Natural killer cell (primary cell): ENCODE measurements at regions not wholly inside any gene's neighbourhood (a gene's known extent, or its start where the extent isn't known, plus 50 kb on each side); places are given as distances from the start of the nearest gene placed in this dataset.

ENCODE experiments used
- ATAC-seq, 3 donors: fragments of 150-1000 bp in 2 of 3; fragments of 200-7000 bp in 1 of 3; cut with Tn5 transposase; 1 replicate in 1 of 3; 2 replicates in 2 of 3; pipeline ENCODE4 v1.10.0; 2021; ENCODE audit warnings: mild to moderate bottlenecking in 2 of 3, moderate library complexity in 2 of 3
- DNase-seq, 2 donors: peaks; one replicate each; pipeline versions ENCODE4 v3.0.0 to v3.0.0-alpha.2; 2013 to 2021; ENCODE audit warnings: mixed read lengths in 1 of 2
- H3K27ac ChIP-seq: one replicate; pipeline ENCODE4 v1.5.1; 2013; ENCODE audit warnings: mild to moderate bottlenecking, low read length
- H3K27me3 ChIP-seq: one replicate; pipeline ENCODE4 v1.6.1; 2013; ENCODE audit warnings: low read length; ENCODE audit not compliant: control insufficient read depth, insufficient read depth
- H3K36me3 ChIP-seq: one replicate; pipeline ENCODE4 v1.6.1; 2013; ENCODE audit warnings: low read length; ENCODE audit not compliant: control insufficient read depth, insufficient read depth
- H3K4me1 ChIP-seq: one replicate; pipeline ENCODE4 v1.6.1; 2013; ENCODE audit warnings: low read length; ENCODE audit not compliant: control insufficient read depth, insufficient read depth
- H3K4me3 ChIP-seq: one replicate; pipeline ENCODE4 v1.5.1; 2013; ENCODE audit warnings: low read length
- H3K9me3 ChIP-seq: one replicate; pipeline ENCODE4 v1.6.1; 2013; ENCODE audit warnings: low read length; ENCODE audit not compliant: control insufficient read depth, insufficient read depth
- H3K27ac Mint-ChIP-seq, 2 donors: one replicate each; pipeline ENCODE4 v1.8.0; 2022; ENCODE audit warnings: mild to moderate bottlenecking in 2 of 2, mixed read lengths in 2 of 2, moderate library complexity in 1 of 2
- H3K27me3 Mint-ChIP-seq, 2 donors: one replicate each; pipeline ENCODE4 v1.8.0; 2022; ENCODE audit warnings: low read depth in 2 of 2, mixed read lengths in 2 of 2
- H3K36me3 Mint-ChIP-seq: one replicate; pipeline ENCODE4 v1.8.0; 2022; ENCODE audit warnings: mixed read lengths
- H3K4me1 Mint-ChIP-seq, 2 donors: one replicate each; pipeline ENCODE4 v1.8.0; 2022; ENCODE audit warnings: mixed read lengths in 2 of 2
- H3K4me3 Mint-ChIP-seq: one replicate; pipeline ENCODE4 v1.8.0; 2022; ENCODE audit warnings: mild to moderate bottlenecking, moderate library complexity, mixed read lengths
- H3K9me3 Mint-ChIP-seq, 2 donors: one replicate each; pipeline ENCODE4 v1.8.0; 2022; ENCODE audit warnings: mixed read lengths in 2 of 2
- CTCF ChIP-seq: fragments of 200-600 bp; IDR thresholded peaks from one replicate; pipeline ENCODE4 v1.8.0; 2022; ENCODE audit warnings: antibody characterized with exemption
- WGBS: methylation state at CpG from one replicate; pipeline ENCODE4 v1.1.7; 2013; ENCODE audit warnings: missing lambda C conversion rate; ENCODE audit not compliant: insufficient coverage; 5-methylcytosine and 5-hydroxymethylcytosine counted together
- intact Hi-C: fragments of 100-400 bp; cut with micrococcal nuclease; formaldehyde crosslinking; loops from one replicate; pipeline ENCODE4 v1.14.2; 2022

- H3K4me1 ChIP-seq, result no peaks in the 10 kb centered on the region
- Mint-ChIP-seq H3K27ac (no peak overlapping the region), H3K36me3 (no peaks in the 10 kb centered on the region), H3K27me3 (no peaks in the 10 kb centered on the region), H3K9me3 (no peaks in the 10 kb centered on the region), H3K4me1 (no peaks in the 10 kb centered on the region), H3K4me3 (no peak overlapping the region)
- H3K36me3 ChIP-seq, result no peaks in the 10 kb centered on the region
- no peaks in the 10 kb centered on the region for H3K9me3 ChIP-seq
- no peak overlapping the region for H3K4me3 ChIP-seq
- 95% methylated on average over 9 of the region's 9 CpGs for WGBS
- ATAC-seq (no peak), DNase-seq (no peak)
- no peak for TF ChIP-seq CTCF
- intact Hi-C loops, result no loop called here
- no peak overlapping the region for H3K27ac ChIP-seq
- H3K27me3 ChIP-seq, result no peaks in the 10 kb centered on the region
Observed at GRCh38 chr15:62722237-62722636, 320.3 kb upstream of the TPM1 start.

GRCh38 chr15:62726461-62726860 lies 316.1 kb upstream of the TPM1 start:
- H3K27me3 Mint-ChIP-seq, result peaks cover 0 to 14% of the 10 kb centered on the region in 2 donors
- Histone ChIP-seq H3K36me3 (no peaks in the 10 kb centered on the region), H3K27me3 (no peaks in the 10 kb centered on the region), H3K27ac (no peak overlapping the region), H3K9me3 (no peaks in the 10 kb centered on the region), H3K4me3 (no peak overlapping the region), H3K4me1 (no peaks in the 10 kb centered on the region)
- DNase-seq (no peak), ATAC-seq (no peak)
- H3K36me3 Mint-ChIP-seq, result no peaks in the 10 kb centered on the region
- intact Hi-C loops, result no loop called here
- no peaks in the 10 kb centered on the region for H3K9me3 Mint-ChIP-seq
- no peak overlapping the region for H3K4me3 Mint-ChIP-seq
- no peak overlapping the region for H3K27ac Mint-ChIP-seq
- TF ChIP-seq CTCF, result no peak
- H3K4me1 Mint-ChIP-seq, result no peaks in the 10 kb centered on the region

- H3K4me3 Mint-ChIP-seq, result no peak overlapping the region
Observed at GRCh38 chr15:62727501-62727900, 315.0 kb upstream of the TPM1 start.

More at GRCh38 chr15:62727501-62727900, 315.0 kb upstream of the TPM1 start:
- no peaks in the 10 kb centered on the region for H3K9me3 ChIP-seq
- no peaks in the 10 kb centered on the region for H3K36me3 ChIP-seq
- TF ChIP-seq CTCF, result no peak
- 98% methylated on average over 2 of the region's 2 CpGs for WGBS
- Mint-ChIP-seq H3K27me3 (peaks cover 0 to 15% of the 10 kb centered on the region in 2 donors), H3K36me3 (no peaks in the 10 kb centered on the region), H3K4me1 (no peaks in the 10 kb centered on the region), H3K9me3 (no peaks in the 10 kb centered on the region), H3K27ac (no peak overlapping the region)
- no peaks in the 10 kb centered on the region for H3K4me1 ChIP-seq
- no peak overlapping the region for H3K27ac ChIP-seq
- ATAC-seq (no peak), DNase-seq (no peak)
- no peaks in the 10 kb centered on the region for H3K27me3 ChIP-seq
- intact Hi-C loops, result no loop called here
- no peak overlapping the region for H3K4me3 ChIP-seq
